NT2/D1 (cell line): ENCODE measurements at regions not wholly inside any gene's neighbourhood (a gene's known extent, or its start where the extent isn't known, plus 50 kb on each side); places are given as distances from the start of the nearest gene placed in this dataset.

Experiments
- DNase-seq: peaks from one replicate; pipeline ENCODE4 v3.0.0-alpha.2; 2011; ENCODE audit warnings: low read depth, low spot score
- H3K27me3 ChIP-seq: 2 replicates; pipeline ENCODE4 v1.6.0; 2011; ENCODE audit warnings: mild to moderate bottlenecking; ENCODE audit not compliant: insufficient read length, insufficient read depth
- H3K36me3 ChIP-seq: 2 replicates; pipeline ENCODE4 v1.6.1; 2011; ENCODE audit warnings: mild to moderate bottlenecking, low read length, mixed read lengths; ENCODE audit not compliant: insufficient read depth, insufficient read length
- H3K4me1 ChIP-seq: 2 replicates; pipeline ENCODE4 v1.5.1; 2011; ENCODE audit not compliant: insufficient read depth, insufficient read length
- H3K4me3 ChIP-seq: 2 replicates; pipeline ENCODE4 v1.5.1; 2011; ENCODE audit warnings: low read depth; ENCODE audit not compliant: insufficient read length
- H3K9ac ChIP-seq: 2 replicates; pipeline ENCODE4 v1.6.0; 2011; ENCODE audit warnings: low read depth; ENCODE audit not compliant: insufficient read length
- H3K9me3 ChIP-seq: 2 replicates; pipeline ENCODE4 v1.5.1; 2011; ENCODE audit warnings: mild to moderate bottlenecking, low read length; ENCODE audit not compliant: insufficient read depth
- SUZ12 ChIP-seq: IDR thresholded peaks from 2 replicates; pipeline ENCODE4 v1.6.1; 2011; ENCODE audit not compliant: insufficient read length, insufficient read depth; ENCODE audit errors: extremely low read depth
- YY1 ChIP-seq: IDR thresholded peaks from 2 replicates; pipeline ENCODE4 v1.6.1; 2011; ENCODE audit not compliant: insufficient read length, insufficient read depth
- ZNF274 ChIP-seq: IDR thresholded peaks from 2 replicates; pipeline ENCODE4 v1.6.1; 2011; ENCODE audit warnings: mild to moderate bottlenecking, low read depth, low read length

- H3K9ac ChIP-seq, result no peak overlapping the region
- no peaks in the 10 kb centered on the region for H3K4me1 ChIP-seq
- no peak for TF ChIP-seq ZNF274
- no peak for TF ChIP-seq YY1
- TF ChIP-seq SUZ12, result no peak
- H3K9me3 ChIP-seq, result 0 out of 2 replicates have a peak, but pooled peaks cover 3% of the 10 kb centered on the region
- H3K4me3 ChIP-seq, result no peak overlapping the region
- H3K27me3 ChIP-seq, result no peaks in the 10 kb centered on the region
- H3K36me3 ChIP-seq, result no peaks in the 10 kb centered on the region
- no peak for DNase-seq
These were observed 87.1 kb upstream of the TRIO start for GRCh38 chr5:14056039-14056438.

GRCh38 chr5:14054965-14055963, 87.9 kb upstream of the TRIO start:
- TF ChIP-seq YY1, result no peak
- TF ChIP-seq SUZ12, result no peak
- no peak for TF ChIP-seq ZNF274
- Histone ChIP-seq H3K4me3 (no peak overlapping the region), H3K9ac (no peak overlapping the region), H3K9me3 (0 out of 2 replicates have a peak, but pooled peaks cover 3% of the 10 kb centered on the region), H3K27me3 (no peaks in the 10 kb centered on the region), H3K36me3 (no peaks in the 10 kb centered on the region), H3K4me1 (no peaks in the 10 kb centered on the region)
- no peak for DNase-seq

GRCh38 chr5:14054111-14054854, 88.9 kb upstream of the TRIO start:
- H3K9ac ChIP-seq, result no peak overlapping the region
- TF ChIP-seq YY1, result no peak
- TF ChIP-seq SUZ12, result no peak
- no peak for TF ChIP-seq ZNF274

GRCh38 chr5:14050821-14051220, 92.3 kb upstream of the TRIO start:
- H3K27me3 ChIP-seq, result no peaks in the 10 kb centered on the region
- DNase-seq, result no peak
- H3K9ac ChIP-seq, result no peak overlapping the region
- H3K9me3 ChIP-seq, result 0 out of 2 replicates have a peak, but pooled peaks cover 10% of the 10 kb centered on the region
- H3K4me1 ChIP-seq, result no peaks in the 10 kb centered on the region
- TF ChIP-seq SUZ12, result no peak
- no peak for TF ChIP-seq ZNF274
- no peak for TF ChIP-seq YY1
- H3K36me3 ChIP-seq, result no peaks in the 10 kb centered on the region
- H3K4me3 ChIP-seq, result no peak overlapping the region

More at GRCh38 chr5:14054111-14054854, 88.9 kb upstream of the TRIO start:
- Histone ChIP-seq H3K27me3 (no peaks in the 10 kb centered on the region), H3K9me3 (0 out of 2 replicates have a peak, but pooled peaks cover 3% of the 10 kb centered on the region), H3K4me3 (no peak overlapping the region), H3K4me1 (no peaks in the 10 kb centered on the region), H3K36me3 (no peaks in the 10 kb centered on the region)
- no peak for DNase-seq

- Histone ChIP-seq H3K9me3 (0 out of 2 replicates have a peak, but pooled peaks cover 9% of the 10 kb centered on the region), H3K36me3 (no peaks in the 10 kb centered on the region), H3K4me3 (no peak overlapping the region), H3K27me3 (no peaks in the 10 kb centered on the region), H3K4me1 (no peaks in the 10 kb centered on the region), H3K9ac (no peak overlapping the region)
- no peak for TF ChIP-seq SUZ12
- no peak for TF ChIP-seq YY1
- TF ChIP-seq ZNF274, result no peak
- DNase-seq, result no peak
These were observed 94.7 kb upstream of the TRIO start for GRCh38 chr5:14048434-14048833.

- Histone ChIP-seq H3K9me3 (0 out of 2 replicates have a peak, but pooled peaks cover 3% of the 10 kb centered on the region), H3K9ac (no peak overlapping the region), H3K36me3 (no peaks in the 10 kb centered on the region), H3K4me3 (no peak overlapping the region), H3K27me3 (no peaks in the 10 kb centered on the region), H3K4me1 (peaks cover 6% of the 10 kb centered on the region)
- TF ChIP-seq SUZ12, result no peak
- no peak for TF ChIP-seq YY1
- TF ChIP-seq ZNF274, result no peak
- DNase-seq, result no peak
These were observed 97.2 kb upstream of the DNAH5 start for GRCh38 chr5:14041528-14042192.

- H3K9ac ChIP-seq, result no peak overlapping the region
- no peaks in the 10 kb centered on the region for H3K27me3 ChIP-seq
- H3K9me3 ChIP-seq, result 0 out of 2 replicates have a peak, but pooled peaks cover 3% of the 10 kb centered on the region
- H3K36me3 ChIP-seq, result no peaks in the 10 kb centered on the region
- DNase-seq, result no peak
- no peak overlapping the region for H3K4me3 ChIP-seq
- peaks cover 6% of the 10 kb centered on the region for H3K4me1 ChIP-seq
- no peak for TF ChIP-seq ZNF274
- TF ChIP-seq YY1, result no peak
- TF ChIP-seq SUZ12, result no peak
These were observed 96.1 kb upstream of the DNAH5 start for GRCh38 chr5:14040542-14040941.
